D721Med (cell line): ENCODE measurements at regions not wholly inside any gene's neighbourhood (a gene's known extent, or its start where the extent isn't known, plus 50 kb on each side); places are given as distances from the start of the nearest gene placed in this dataset.

Experiments used
- DNase-seq: peaks from one replicate; pipeline ENCODE4 v3.0.0; 2011; ENCODE audit warnings: low spot score; ENCODE audit not compliant: insufficient read length
- FAIRE-seq: peaks from 2 replicates; lab custom pipeline; 2011; peaks lifted over from hg19 to GRCh38; lab: Jason Lieb, UNC
- CTCF ChIP-seq: IDR thresholded peaks from 2 replicates; pipeline ENCODE4 v1.5.1; 2012; ENCODE audit warnings: mild to moderate bottlenecking, control low read depth; ENCODE audit not compliant: insufficient read depth; ENCODE audit errors: missing control alignments

- FAIRE-seq (no peak), DNase-seq (no peak)
- no peak for TF ChIP-seq CTCF
Measured at GRCh38 chr11:19603771-19604170, 108.9 kb upstream of the NAV2 start.

GRCh38 chr11:19602891-19603290, 109.7 kb upstream of the NAV2 start:
- FAIRE-seq, result no peak
- no peak for TF ChIP-seq CTCF
- no peak for DNase-seq

- no peak for FAIRE-seq
- TF ChIP-seq CTCF, result no peak
- DNase-seq, result no peak
Measured at GRCh38 chr11:19602406-19602805, 110.2 kb upstream of the NAV2 start.

- no peak for TF ChIP-seq CTCF
- DNase-seq, result no peak
- no peak for FAIRE-seq
Measured at GRCh38 chr11:19601235-19601634, 111.4 kb upstream of the NAV2 start.

- no peak for FAIRE-seq
- TF ChIP-seq CTCF, result no peak
Measured at GRCh38 chr11:19599681-19600080, 113.0 kb upstream of the NAV2 start.

DNA sequence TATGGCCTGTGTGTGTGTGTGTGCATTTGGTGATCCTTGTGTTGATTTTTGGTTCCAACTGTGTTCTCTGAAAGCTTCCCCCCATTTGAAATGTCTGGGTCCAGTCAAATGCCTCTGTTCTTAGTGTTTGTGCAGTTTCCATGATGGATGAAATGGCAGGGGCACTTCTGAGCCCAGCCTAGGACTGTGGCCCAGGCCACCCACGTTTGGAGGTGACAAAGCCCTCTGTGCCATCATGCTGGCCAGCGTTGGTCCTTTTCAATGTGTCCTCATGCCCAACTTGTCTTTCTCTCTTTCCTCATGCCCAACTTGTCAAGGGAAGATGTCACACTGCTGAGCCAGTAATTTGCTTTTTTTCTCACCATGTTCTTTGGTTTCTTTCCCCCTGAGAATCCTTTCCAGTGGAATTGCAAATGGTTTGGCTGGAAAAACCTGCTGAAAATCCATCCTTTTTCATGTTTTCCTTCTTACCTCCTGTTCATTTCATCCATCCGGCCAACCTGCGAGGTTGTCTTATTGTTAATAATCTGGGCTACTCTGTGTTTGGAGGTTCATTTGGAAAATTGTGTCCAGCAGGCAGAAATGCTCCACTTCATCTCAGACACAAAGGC, 113.7 kb upstream of the NAV2 start:
- FAIRE-seq, result no peak
- TF ChIP-seq CTCF, result no peak

More at GRCh38 chr11:19599681-19600080, 113.0 kb upstream of the NAV2 start:
- no peak for DNase-seq

DNA sequence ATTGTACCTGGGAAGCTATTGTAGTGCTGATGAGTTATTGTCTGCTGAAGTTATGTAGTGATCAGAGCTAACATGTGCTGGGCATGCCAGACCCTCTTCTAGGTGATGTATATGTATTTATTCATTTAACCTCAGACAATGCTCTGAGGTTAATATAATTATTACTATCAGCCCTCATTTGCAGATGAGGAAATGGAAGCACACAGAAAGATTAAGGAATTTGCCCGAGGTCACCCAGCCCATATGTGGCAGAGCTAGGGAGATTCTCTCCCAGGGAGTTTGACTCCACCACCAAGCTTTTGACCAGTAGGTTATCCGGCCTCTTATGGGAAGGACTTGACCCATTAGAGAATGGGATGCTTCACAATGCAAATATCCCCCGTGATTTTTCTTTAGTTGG, 114.2 kb upstream of the NAV2 start:
- DNase-seq (no peak), FAIRE-seq (no peak)
- no peak for TF ChIP-seq CTCF

More for the DNA sequence above, 113.7 kb upstream of the NAV2 start:
- DNase-seq, result no peak
